ENCODE measurements at regions not wholly inside any gene's neighbourhood (a gene's known extent, or its start where the extent isn't known, plus 50 kb on each side); places are given as distances from the start of the nearest gene placed in this dataset.

DNA sequence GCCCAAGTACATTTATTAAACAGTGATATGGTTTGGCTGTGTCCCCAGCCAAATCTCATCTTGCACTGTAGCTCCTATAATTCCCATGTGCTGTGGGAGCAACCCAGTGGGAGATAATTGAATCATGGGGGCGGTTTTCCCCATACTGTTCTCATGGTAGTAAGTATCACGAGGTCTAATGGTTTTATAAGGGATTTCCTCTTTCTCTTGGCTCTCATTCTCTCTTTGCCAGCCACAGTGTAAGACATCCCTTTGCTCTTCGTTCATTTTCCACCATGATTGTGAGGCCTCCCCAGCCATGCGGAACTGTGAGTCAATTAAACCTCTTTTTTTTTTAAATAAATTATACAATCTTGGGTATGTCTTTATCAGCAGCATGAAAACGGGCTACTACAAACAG lies 228.0 kb upstream of the TP63 start:
- intact Hi-C loops (cut with DNase I) = no loop called here
- Histone ChIP-seq H3K9me3 (no peaks in the 10 kb centered on the region), H3K36me3 (replicated peaks in 1 of 2; ENCODE audit: insufficient read depth in 1 of 2, low read depth in 2 of 2) (no peaks in the 10 kb centered on the region), H3K4me3 (no peak overlapping the region), H3K4me1 (no peaks in the 10 kb centered on the region), H3K27me3 (no peaks in the 10 kb centered on the region), H3K27ac (no peak overlapping the region)
- DNase-seq = no peak
- TF ChIP-seq CTCF (IDR thresholded peaks at IDR 0.05) (no peak), POLR2A (IDR thresholded peaks at IDR 0.05) (no peak)
- 61 to 66% methylated on average over 5 of the region's 5 CpGs for WGBS, 2 donors
- no peak for ATAC-seq

GRCh38 chr3:189404024-189404423 lies 227.2 kb upstream of the TP63 start:
- Histone ChIP-seq H3K27ac (no peak overlapping the region), H3K9me3 (no peaks in the 10 kb centered on the region), H3K27me3 (no peaks in the 10 kb centered on the region), H3K4me3 (no peak overlapping the region), H3K4me1 (no peaks in the 10 kb centered on the region), H3K36me3 (replicated peaks in 1 of 2; ENCODE audit: insufficient read depth in 1 of 2, low read depth in 2 of 2) (no peaks in the 10 kb centered on the region)
- TF ChIP-seq POLR2A (IDR thresholded peaks at IDR 0.05) = no peak
- TF ChIP-seq CTCF (IDR thresholded peaks at IDR 0.05) = no peak
- intact Hi-C loops (cut with DNase I) = no loop called here
- no peak for DNase-seq
- ATAC-seq = no peak

GRCh38 chr3:189404797-189405484 lies 226.2 kb upstream of the TP63 start:
- H3K9me3 ChIP-seq = no peaks in the 10 kb centered on the region
- H3K4me3 ChIP-seq = no peak overlapping the region
- DNase-seq (no peak), ATAC-seq (no peak)
- no peak overlapping the region for H3K27ac ChIP-seq
- H3K36me3 ChIP-seq (replicated peaks in 1 of 2; ENCODE audit: insufficient read depth in 1 of 2, low read depth in 2 of 2) = no peaks in the 10 kb centered on the region
- no peaks in the 10 kb centered on the region for H3K27me3 ChIP-seq
- H3K4me1 ChIP-seq = no peaks in the 10 kb centered on the region
- intact Hi-C loops (cut with DNase I) = no loop called here
- TF ChIP-seq CTCF (IDR thresholded peaks at IDR 0.05) (no peak), POLR2A (IDR thresholded peaks at IDR 0.05) (no peak)
- 58 to 60% methylated on average over 3 of the region's 3 CpGs for WGBS, 2 donors

- ATAC-seq (no peak), DNase-seq (no peak)
- no peak overlapping the region for H3K27ac ChIP-seq
- intact Hi-C loops (cut with DNase I) = no loop called here
- no peak overlapping the region for H3K4me3 ChIP-seq
- no peaks in the 10 kb centered on the region for H3K36me3 ChIP-seq (replicated peaks in 1 of 2; ENCODE audit: insufficient read depth in 1 of 2, low read depth in 2 of 2)
- H3K27me3 ChIP-seq = no peaks in the 10 kb centered on the region
- WGBS, 2 donors = 35 to 44% methylated on average over 1 of the region's 1 CpG
- TF ChIP-seq POLR2A (IDR thresholded peaks at IDR 0.05) (no peak), CTCF (IDR thresholded peaks at IDR 0.05) (no peak)
- no peaks in the 10 kb centered on the region for H3K4me1 ChIP-seq
- no peaks in the 10 kb centered on the region for H3K9me3 ChIP-seq
Observed at GRCh38 chr3:189406148-189406547, 225.0 kb upstream of the TP63 start.

DNA sequence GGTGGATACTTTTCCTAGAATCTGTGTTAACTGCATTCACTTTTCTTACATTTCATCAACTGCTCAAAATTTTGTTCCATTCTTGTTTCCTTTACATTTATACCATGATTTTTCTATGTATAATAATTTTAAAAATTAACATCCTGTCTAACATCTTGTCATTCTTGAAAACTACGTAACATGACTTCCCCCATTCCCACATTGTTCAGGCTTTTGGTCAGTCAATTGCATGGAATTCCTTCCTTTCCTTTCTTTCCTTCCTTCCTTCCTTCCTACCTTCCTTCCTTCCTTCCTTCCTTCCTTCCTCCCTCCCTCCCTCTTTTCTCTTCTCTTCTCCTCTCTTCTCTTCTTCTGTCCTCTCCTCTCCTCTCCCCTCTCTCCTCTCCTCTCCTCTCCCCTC lies 220.7 kb upstream of the TP63 start:
- ATAC-seq = no peak
- no peak for DNase-seq
- WGBS, 2 donors = 79 to 93% methylated on average over 1 of the region's 1 CpG
- no peaks in the 10 kb centered on the region for H3K4me1 ChIP-seq
- no peaks in the 10 kb centered on the region for H3K36me3 ChIP-seq (replicated peaks in 1 of 2; ENCODE audit: insufficient read depth in 1 of 2, low read depth in 2 of 2)
- H3K27ac ChIP-seq = no peak overlapping the region
- no peaks in the 10 kb centered on the region for H3K27me3 ChIP-seq
- intact Hi-C loops (cut with DNase I) = no loop called here
- TF ChIP-seq CTCF (IDR thresholded peaks at IDR 0.05) (no peak), POLR2A (IDR thresholded peaks at IDR 0.05) (no peak)
- H3K4me3 ChIP-seq = no peak overlapping the region
- H3K9me3 ChIP-seq = no peaks in the 10 kb centered on the region
